Psoas muscle (tissue), 7 donors: ENCODE measurements at regions not wholly inside any gene's neighbourhood (a gene's known extent, or its start where the extent isn't known, plus 50 kb on each side); places are given as distances from the start of the nearest gene placed in this dataset.

Source experiments
- ATAC-seq, 4 donors: fragments of 200-7000 bp; cut with Tn5 transposase; one replicate each; pipeline ENCODE4 v1.9.1; 2020; ENCODE audit warnings: moderate library complexity in 3 of 4, mild to moderate bottlenecking in 2 of 4
- DNase-seq, 2 donors: peaks; one replicate each; pipeline ENCODE4 v3.0.0-alpha.2; 2020
- H3K27ac ChIP-seq: fragments of 200-600 bp; one replicate; pipeline ENCODE4 v1.8.0; 2022
- H3K27me3 ChIP-seq, 3 donors: fragments of 200-600 bp in 1 of 3; one replicate each; pipeline versions ENCODE4 v1.6.1 to v1.8.0; 2013 to 2022; ENCODE audit warnings: low read length in 2 of 3, mild to moderate bottlenecking in 2 of 3, moderate library complexity in 1 of 3; ENCODE audit not compliant: insufficient read depth in 3 of 3
- H3K36me3 ChIP-seq, 2 donors: fragments of 200-600 bp in 1 of 2; one replicate each; pipeline versions ENCODE4 v1.6.1 to v1.8.0; 2013 to 2022; ENCODE audit warnings: low read depth in 1 of 2, mild to moderate bottlenecking in 1 of 2, moderate library complexity in 1 of 2; ENCODE audit not compliant: insufficient read depth in 1 of 2
- H3K4me1 ChIP-seq: fragments of 200-600 bp; one replicate; pipeline ENCODE4 v1.8.0; 2022
- H3K4me3 ChIP-seq: fragments of 200-600 bp; one replicate; pipeline ENCODE4 v1.8.0; 2022; ENCODE audit warnings: mild to moderate bottlenecking
- H3K9me3 ChIP-seq: fragments of 200-600 bp; one replicate; pipeline ENCODE4 v1.8.0; 2022
- CTCF ChIP-seq: fragments of 200-600 bp; IDR thresholded peaks from one replicate; pipeline ENCODE4 v1.8.0; 2022; ENCODE audit warnings: antibody characterized with exemption
- WGBS, 3 donors: extraction: QIAGEN DNeasy Blood & Tissue Kit; methylation state at CpG; one replicate each; pipeline versions ENCODE4 v1.1.6 to v1.1.7; 2013; 5-methylcytosine and 5-hydroxymethylcytosine counted together
- intact Hi-C, 2 donors: fragments of 100-400 bp; cut with DNase I; formaldehyde crosslinking; loops; one replicate each; pipeline versions ENCODE4 v1.11.0 to v1.14.2; 2022
- donor health status: healthy with polysubstance abuse.
- donor health status: DM: no; HTN: no; CAD: no; lungs with moderate emphysema.
- donor health status: Bipolar disorder and iron deficiency.
- donor health status: healthy.
- donor health status: DM: yes; HTN: yes; CAD: no.
- donor health status: DM: no; HTN: no; CAD: no.
- donor health status: DM: yes; HTN: yes; CAD: no.

DNA sequence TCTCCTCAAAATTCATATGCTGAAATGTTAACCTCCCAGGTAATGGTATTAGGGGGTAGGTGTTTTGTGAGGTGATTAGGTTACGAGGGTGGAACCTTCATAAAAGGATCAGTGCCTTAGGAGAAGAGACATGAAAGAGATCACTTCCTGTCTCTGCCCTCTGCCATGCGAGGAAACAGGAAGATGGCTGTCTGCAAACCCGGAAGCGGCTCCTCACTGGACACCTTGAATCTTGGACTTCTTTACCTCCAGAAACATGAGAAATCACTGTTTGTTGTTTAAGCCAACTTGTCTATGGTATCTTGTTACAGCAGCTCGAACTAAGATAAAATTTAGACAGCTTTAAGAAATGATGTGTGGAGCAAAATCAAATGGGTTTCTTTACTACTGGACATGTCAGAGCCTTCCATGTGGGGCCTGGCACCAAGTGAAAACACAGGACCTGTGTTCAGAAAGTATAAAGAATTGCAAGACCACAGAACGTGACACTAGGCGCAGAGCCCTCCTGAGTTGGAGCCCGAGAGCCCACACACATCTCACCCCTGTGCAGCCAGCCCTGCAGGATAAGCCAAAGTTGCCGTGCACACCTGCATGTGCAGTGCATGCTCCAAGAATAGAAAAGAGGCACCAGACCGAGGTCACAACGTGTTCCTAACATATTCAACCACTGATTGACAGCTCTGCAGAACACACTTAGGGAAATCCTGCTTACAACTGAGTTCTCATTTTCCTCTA, 112.5 kb upstream of the UQCRFS1 start:
- Histone ChIP-seq H3K9me3 (no peaks in the 10 kb centered on the region), H3K4me1 (no peaks in the 10 kb centered on the region), H3K27me3 (peaks cover 0 to 6% (median 6%) of the 10 kb centered on the region in 3 donors), H3K27ac (no peak overlapping the region), H3K4me3 (no peak overlapping the region), H3K36me3 (no peaks in the 10 kb centered on the region)
- ATAC-seq: no peak
- 65 to 73% (median 68%) methylated on average over 11 of the region's 11 CpGs for WGBS, 3 donors
- DNase-seq: no peak
- intact Hi-C loops: no loop called here
- no peak for TF ChIP-seq CTCF

GRCh38 chr19:29326351-29326750, 113.4 kb upstream of the UQCRFS1 start:
- H3K27me3 ChIP-seq: peaks cover 0 to 6% (median 6%) of the 10 kb centered on the region in 3 donors
- no peaks in the 10 kb centered on the region for H3K9me3 ChIP-seq
- 73 to 79% (median 76%) methylated on average over 4 of the region's 4 CpGs for WGBS, 3 donors
- no peak for ATAC-seq
- intact Hi-C loops: no loop called here
- H3K36me3 ChIP-seq: no peaks in the 10 kb centered on the region
- H3K4me3 ChIP-seq: no peak overlapping the region
- no peaks in the 10 kb centered on the region for H3K4me1 ChIP-seq
- DNase-seq: no peak
- no peak for TF ChIP-seq CTCF
- H3K27ac ChIP-seq: no peak overlapping the region

- intact Hi-C loops: no loop called here
- TF ChIP-seq CTCF: no peak
- WGBS, 3 donors: 62 to 69% (median 67%) methylated on average over 14 of the region's 14 CpGs
These were observed 114.2 kb upstream of the UQCRFS1 start for GRCh38 chr19:29326849-29327840.

GRCh38 chr19:29328586-29328985, 115.6 kb upstream of the UQCRFS1 start:
- no peak for ATAC-seq
- no peaks in the 10 kb centered on the region for H3K4me1 ChIP-seq
- peaks cover 0 to 6% (median 2%) of the 10 kb centered on the region in 3 donors for H3K27me3 ChIP-seq
- no peaks in the 10 kb centered on the region for H3K9me3 ChIP-seq
- H3K4me3 ChIP-seq: no peak overlapping the region
- no peaks in the 10 kb centered on the region for H3K36me3 ChIP-seq
- H3K27ac ChIP-seq: no peak overlapping the region
- no peak for TF ChIP-seq CTCF
- 63 to 77% (median 70%) methylated on average over 2 of the region's 2 CpGs for WGBS, 3 donors
- DNase-seq: no peak
- intact Hi-C loops: no loop called here

More at GRCh38 chr19:29326849-29327840, 114.2 kb upstream of the UQCRFS1 start:
- H3K36me3 ChIP-seq: no peaks in the 10 kb centered on the region
- H3K4me3 ChIP-seq: no peak overlapping the region
- H3K27ac ChIP-seq: no peak overlapping the region
- no peaks in the 10 kb centered on the region for H3K4me1 ChIP-seq
- ATAC-seq (no peak), DNase-seq (no peak)
- H3K27me3 ChIP-seq: peaks cover 0 to 6% (median 6%) of the 10 kb centered on the region in 3 donors
- no peaks in the 10 kb centered on the region for H3K9me3 ChIP-seq
